ENCODE measurements at regions not wholly inside any gene's neighbourhood (a gene's known extent, or its start where the extent isn't known, plus 50 kb on each side); places are given as distances from the start of the nearest gene placed in this dataset.

DNA sequence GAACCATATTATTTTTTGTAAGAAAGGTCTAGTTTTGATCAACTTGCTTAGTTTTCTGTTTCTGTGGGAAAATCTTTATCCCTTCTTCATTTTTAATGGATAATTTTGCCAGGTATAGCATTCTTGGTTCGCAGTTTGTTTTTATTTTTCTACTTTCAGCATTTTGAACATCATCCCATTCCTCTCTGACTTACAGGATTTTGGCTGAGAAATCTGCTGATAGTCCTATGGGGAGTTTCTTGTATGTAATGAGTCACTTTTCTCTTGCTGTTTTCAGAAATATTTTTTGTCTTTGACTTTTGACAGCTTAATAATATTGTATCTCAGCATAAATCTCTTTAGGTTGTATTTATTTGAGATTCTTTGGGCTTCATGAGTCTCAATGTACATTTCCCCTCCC, 389.1 kb downstream of the PBX1 start:
- TF ChIP-seq RAD21 (conservative IDR thresholded peaks at IDR 0.05) (no peak), POLR2AphosphoS5 (IDR thresholded peaks at IDR 0.05) (no peak), TAF1 (IDR thresholded peaks at IDR 0.05; ENCODE audit: low read depth) (no peak)
- TF ChIP-seq, protein P1, sequence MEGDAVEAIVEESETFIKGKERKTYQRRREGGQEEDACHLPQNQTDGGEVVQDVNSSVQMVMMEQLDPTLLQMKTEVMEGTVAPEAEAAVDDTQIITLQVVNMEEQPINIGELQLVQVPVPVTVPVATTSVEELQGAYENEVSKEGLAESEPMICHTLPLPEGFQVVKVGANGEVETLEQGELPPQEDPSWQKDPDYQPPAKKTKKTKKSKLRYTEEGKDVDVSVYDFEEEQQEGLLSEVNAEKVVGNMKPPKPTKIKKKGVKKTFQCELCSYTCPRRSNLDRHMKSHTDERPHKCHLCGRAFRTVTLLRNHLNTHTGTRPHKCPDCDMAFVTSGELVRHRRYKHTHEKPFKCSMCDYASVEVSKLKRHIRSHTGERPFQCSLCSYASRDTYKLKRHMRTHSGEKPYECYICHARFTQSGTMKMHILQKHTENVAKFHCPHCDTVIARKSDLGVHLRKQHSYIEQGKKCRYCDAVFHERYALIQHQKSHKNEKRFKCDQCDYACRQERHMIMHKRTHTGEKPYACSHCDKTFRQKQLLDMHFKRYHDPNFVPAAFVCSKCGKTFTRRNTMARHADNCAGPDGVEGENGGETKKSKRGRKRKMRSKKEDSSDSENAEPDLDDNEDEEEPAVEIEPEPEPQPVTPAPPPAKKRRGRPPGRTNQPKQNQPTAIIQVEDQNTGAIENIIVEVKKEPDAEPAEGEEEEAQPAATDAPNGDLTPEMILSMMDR (IDR thresholded peaks at IDR 0.05; ENCODE audit: poor library complexity, severe bottlenecking), result no peak
- TF ChIP-seq, protein P2, sequence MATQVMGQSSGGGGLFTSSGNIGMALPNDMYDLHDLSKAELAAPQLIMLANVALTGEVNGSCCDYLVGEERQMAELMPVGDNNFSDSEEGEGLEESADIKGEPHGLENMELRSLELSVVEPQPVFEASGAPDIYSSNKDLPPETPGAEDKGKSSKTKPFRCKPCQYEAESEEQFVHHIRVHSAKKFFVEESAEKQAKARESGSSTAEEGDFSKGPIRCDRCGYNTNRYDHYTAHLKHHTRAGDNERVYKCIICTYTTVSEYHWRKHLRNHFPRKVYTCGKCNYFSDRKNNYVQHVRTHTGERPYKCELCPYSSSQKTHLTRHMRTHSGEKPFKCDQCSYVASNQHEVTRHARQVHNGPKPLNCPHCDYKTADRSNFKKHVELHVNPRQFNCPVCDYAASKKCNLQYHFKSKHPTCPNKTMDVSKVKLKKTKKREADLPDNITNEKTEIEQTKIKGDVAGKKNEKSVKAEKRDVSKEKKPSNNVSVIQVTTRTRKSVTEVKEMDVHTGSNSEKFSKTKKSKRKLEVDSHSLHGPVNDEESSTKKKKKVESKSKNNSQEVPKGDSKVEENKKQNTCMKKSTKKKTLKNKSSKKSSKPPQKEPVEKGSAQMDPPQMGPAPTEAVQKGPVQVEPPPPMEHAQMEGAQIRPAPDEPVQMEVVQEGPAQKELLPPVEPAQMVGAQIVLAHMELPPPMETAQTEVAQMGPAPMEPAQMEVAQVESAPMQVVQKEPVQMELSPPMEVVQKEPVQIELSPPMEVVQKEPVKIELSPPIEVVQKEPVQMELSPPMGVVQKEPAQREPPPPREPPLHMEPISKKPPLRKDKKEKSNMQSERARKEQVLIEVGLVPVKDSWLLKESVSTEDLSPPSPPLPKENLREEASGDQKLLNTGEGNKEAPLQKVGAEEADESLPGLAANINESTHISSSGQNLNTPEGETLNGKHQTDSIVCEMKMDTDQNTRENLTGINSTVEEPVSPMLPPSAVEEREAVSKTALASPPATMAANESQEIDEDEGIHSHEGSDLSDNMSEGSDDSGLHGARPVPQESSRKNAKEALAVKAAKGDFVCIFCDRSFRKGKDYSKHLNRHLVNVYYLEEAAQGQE (IDR thresholded peaks at IDR 0.05; ENCODE audit: borderline replicate concordance), result no peak
